Left hindlimb (tissue), 1 donor: ENCODE measurements at regions not wholly inside any gene's neighbourhood (a gene's known extent, or its start where the extent isn't known, plus 50 kb on each side); places are given as distances from the start of the nearest gene placed in this dataset.
A peak's percentile ranks its signal among the peaks of the same experiment; 100 is the strongest.

Experiments
- DNase-seq: peaks from one replicate; pipeline ENCODE4 v3.0.0-alpha.2; 2018

- no peak for DNase-seq
Measured at GRCh38 chr10:7507887-7508726, 97.3 kb upstream of the SFMBT2 start.

- no peak for DNase-seq
Measured at GRCh38 chr10:7506571-7506970, 95.7 kb upstream of the SFMBT2 start.

GRCh38 chr10:7505196-7505595 is 94.4 kb upstream of the SFMBT2 start:
- DNase-seq: no peak

GRCh38 chr10:7503190-7503589 is 92.4 kb upstream of the SFMBT2 start:
- DNase-seq: no peak

- DNase-seq: no peak
Measured at GRCh38 chr10:7501157-7501556, 90.3 kb upstream of the SFMBT2 start.

- DNase-seq: no peak
Measured at GRCh38 chr10:7498111-7498510, 87.3 kb upstream of the SFMBT2 start.

GRCh38 chr10:7493996-7494395 is 83.2 kb upstream of the SFMBT2 start:
- DNase-seq: no peak

- no peak for DNase-seq
Measured at GRCh38 chr10:7492660-7493046, 81.8 kb upstream of the SFMBT2 start.

GRCh38 chr10:7491949-7492659 is 81.3 kb upstream of the SFMBT2 start:
- no peak for DNase-seq

GRCh38 chr10:7491230-7491629 is 80.4 kb upstream of the SFMBT2 start:
- no peak for DNase-seq

- DNase-seq: peak; percentile 49
Measured at GRCh38 chr10:7488418-7488829, 77.6 kb upstream of the SFMBT2 start.

GRCh38 chr10:7487528-7487927 is 76.7 kb upstream of the SFMBT2 start:
- DNase-seq: no peak

GRCh38 chr10:7486528-7486927 is 75.7 kb upstream of the SFMBT2 start:
- DNase-seq: no peak

GRCh38 chr10:7485799-7486198 is 75.0 kb upstream of the SFMBT2 start:
- DNase-seq: no peak

GRCh38 chr10:7485244-7485556 is 74.4 kb upstream of the SFMBT2 start:
- DNase-seq: no peak

GRCh38 chr10:7484456-7485243 is 73.8 kb upstream of the SFMBT2 start:
- no peak for DNase-seq

- DNase-seq: no peak
Measured at GRCh38 chr10:7483848-7484247, 73.0 kb upstream of the SFMBT2 start.

GRCh38 chr10:7482992-7483391 is 72.2 kb upstream of the SFMBT2 start:
- DNase-seq: no peak

- DNase-seq: no peak
Measured at GRCh38 chr10:7481368-7481765, 70.5 kb upstream of the SFMBT2 start.

- DNase-seq: no peak
Measured at GRCh38 chr10:7480742-7481367, 70.0 kb upstream of the SFMBT2 start.

- DNase-seq: no peak
Measured at GRCh38 chr10:7479861-7480598, 69.2 kb upstream of the SFMBT2 start.

- DNase-seq: no peak
Measured at GRCh38 chr10:7478727-7479457, 68.1 kb upstream of the SFMBT2 start.
